ENCODE measurements at regions not wholly inside any gene's neighbourhood (a gene's known extent, or its start where the extent isn't known, plus 50 kb on each side); places are given as distances from the start of the nearest gene placed in this dataset.

GRCh38 chr3:168424059-168424734, 328.5 kb upstream of the GOLIM4 start:
- intact Hi-C loops (cut with micrococcal nuclease; ENCODE audit: unreplicated experiment): no loop called here
- no peak for TF ChIP-seq JUN (CRISPR knock-in tag; IDR thresholded peaks at IDR 0.05)
- no peak for TF ChIP-seq ZHX2 (IDR thresholded peaks at IDR 0.05; ENCODE audit: low read depth)
- TF ChIP-seq ZHX2 (CRISPR knock-in tag; IDR thresholded peaks at IDR 0.05; ENCODE audit: borderline replicate concordance): no peak
- TF ChIP-seq ZNF407 (CRISPR knock-in tag; IDR thresholded peaks at IDR 0.05; ENCODE audit: not compliant biosample characterization): no peak
- no peak for TF ChIP-seq ZNF3 (CRISPR knock-in tag; IDR thresholded peaks at IDR 0.05)
- no peak for TF ChIP-seq ZNF878 (CRISPR knock-in tag; IDR thresholded peaks at IDR 0.05)
- TF ChIP-seq CREB3 (CRISPR knock-in tag; IDR thresholded peaks at IDR 0.05): no peak
- TF ChIP-seq THYN1 (CRISPR knock-in tag; IDR thresholded peaks at IDR 0.05; ENCODE audit: borderline replicate concordance, low read depth): no peak

More at GRCh38 chr3:168424059-168424734, 328.5 kb upstream of the GOLIM4 start:
- Histone ChIP-seq H3K4me2 (ENCODE audit: low read depth, low read length) (no peak overlapping the region), H2AFZ (ENCODE audit: low read length) (no peak overlapping the region), H3K27ac (ENCODE audit: extremely low read length, insufficient read depth, low read length) (no peak overlapping the region), H3K9ac (ENCODE audit: insufficient read depth, low read depth, low read length) (no peak overlapping the region), H3K79me2 (ENCODE audit: insufficient read depth, low read length) (no peaks in the 10 kb centered on the region), H3K36me3 (replicated peaks in 1 of 2; ENCODE audit: control insufficient read depth in 1 of 2, insufficient read depth in 2 of 2, low read length in 2 of 2) (no peaks in the 10 kb centered on the region), H4K20me1 (ENCODE audit: insufficient read depth, low read length) (no peaks in the 10 kb centered on the region), H3K4me3 (replicated peaks in 1 of 3; ENCODE audit: insufficient read depth in 1 of 3, low read depth in 2 of 3, low read length in 3 of 3) (no peak overlapping the region), H3K9me3 (ENCODE audit: low read length) (no peaks in the 10 kb centered on the region), H3K27me3 (ENCODE audit: control insufficient read depth in 1 of 2, insufficient read depth in 2 of 2, low read length in 2 of 2) (no peaks in the 10 kb centered on the region), H3K4me1 (ENCODE audit: insufficient read depth, low read length) (no peaks in the 10 kb centered on the region)
- FAIRE-seq (no peak), DNase-seq (ENCODE audit: low spot score) (no peak), ATAC-seq (no peak)
- under 1% methylated on average over 4 of the region's 4 CpGs for WGBS (ENCODE audit: low lambda C conversion rate)
- BruUV-seq (replicated peaks): no TSS peak
- ChIA-PET CTCF (ENCODE audit: low intra/inter-chr PET ratio, low total read pairs) (no interaction called here), POLR2A (no interaction called here)
- in situ Hi-C loops (cut with HindIII; ENCODE audit: extremely low pct_ligation_motif_present, low pct_unique_long_range_greater_than_20kb): no loop called here
